ENCODE measurements at regions not wholly inside any gene's neighbourhood (a gene's known extent, or its start where the extent isn't known, plus 50 kb on each side); places are given as distances from the start of the nearest gene placed in this dataset.

DNA sequence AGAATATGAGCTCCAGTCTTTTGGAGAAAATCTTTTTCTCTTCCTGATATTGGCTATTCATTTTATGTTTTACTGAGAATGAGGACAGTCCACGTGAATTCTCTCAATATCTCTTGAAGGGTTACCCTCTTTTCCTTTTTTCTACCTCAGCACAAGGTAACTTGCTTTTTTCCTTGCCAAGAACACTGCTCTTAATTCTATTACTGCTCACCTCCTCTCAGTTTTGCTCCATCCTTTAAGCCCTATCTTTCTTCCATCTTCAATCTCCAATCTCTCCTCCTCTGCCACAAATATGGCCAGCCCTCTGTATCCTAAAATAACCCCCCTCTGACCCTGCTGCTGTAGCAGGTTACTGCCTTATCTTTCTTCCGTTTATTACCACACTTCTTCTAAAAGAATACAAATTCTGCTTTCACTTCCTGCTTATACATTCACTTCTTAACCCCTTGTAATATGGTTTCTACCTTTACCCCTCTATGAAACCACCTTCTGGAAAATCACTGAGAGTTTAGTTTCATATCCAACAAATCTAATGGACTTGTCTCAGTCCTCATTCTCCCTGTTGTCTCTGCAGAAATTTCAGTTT is 89.0 kb downstream of the NFKBIZ start:
- no peaks in the 10 kb centered on the region for H3K27me3 ChIP-seq (ENCODE audit: control insufficient read depth, insufficient read depth, low read length)
- ChIA-PET CTCF (no interaction called here), POLR2A (no interaction called here)
- H3K4me3 ChIP-seq (ENCODE audit: low read depth, low read length): no peak overlapping the region
- H3K36me3 ChIP-seq (ENCODE audit: control insufficient read depth, insufficient read depth, low read length): no peaks in the 10 kb centered on the region
- no peak for DNase-seq (ENCODE audit: low read depth)
- TF ChIP-seq, protein P1, sequence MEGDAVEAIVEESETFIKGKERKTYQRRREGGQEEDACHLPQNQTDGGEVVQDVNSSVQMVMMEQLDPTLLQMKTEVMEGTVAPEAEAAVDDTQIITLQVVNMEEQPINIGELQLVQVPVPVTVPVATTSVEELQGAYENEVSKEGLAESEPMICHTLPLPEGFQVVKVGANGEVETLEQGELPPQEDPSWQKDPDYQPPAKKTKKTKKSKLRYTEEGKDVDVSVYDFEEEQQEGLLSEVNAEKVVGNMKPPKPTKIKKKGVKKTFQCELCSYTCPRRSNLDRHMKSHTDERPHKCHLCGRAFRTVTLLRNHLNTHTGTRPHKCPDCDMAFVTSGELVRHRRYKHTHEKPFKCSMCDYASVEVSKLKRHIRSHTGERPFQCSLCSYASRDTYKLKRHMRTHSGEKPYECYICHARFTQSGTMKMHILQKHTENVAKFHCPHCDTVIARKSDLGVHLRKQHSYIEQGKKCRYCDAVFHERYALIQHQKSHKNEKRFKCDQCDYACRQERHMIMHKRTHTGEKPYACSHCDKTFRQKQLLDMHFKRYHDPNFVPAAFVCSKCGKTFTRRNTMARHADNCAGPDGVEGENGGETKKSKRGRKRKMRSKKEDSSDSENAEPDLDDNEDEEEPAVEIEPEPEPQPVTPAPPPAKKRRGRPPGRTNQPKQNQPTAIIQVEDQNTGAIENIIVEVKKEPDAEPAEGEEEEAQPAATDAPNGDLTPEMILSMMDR (IDR thresholded peaks at IDR 0.05; ENCODE audit: insufficient read depth, low read depth, low read length): no peak

- TF ChIP-seq, protein P1 (IDR thresholded peaks at IDR 0.05; ENCODE audit: insufficient read depth, low read depth, low read length): no peak
- no peak overlapping the region for H3K4me3 ChIP-seq (ENCODE audit: low read depth, low read length)
Observed at GRCh38 chr3:101939361-101940049, 90.2 kb downstream of the NFKBIZ start.

GRCh38 chr3:101940521-101941317 is 91.4 kb downstream of the NFKBIZ start:
- POLR2A ChIA-PET: interaction anchor here (0.6 kb wide), 1 partner anchor 38 kb away, joined by 4 read pairs; no protein-coding TSS in a partner anchor
- Histone ChIP-seq H3K36me3 (ENCODE audit: control insufficient read depth, insufficient read depth, low read length) (no peaks in the 10 kb centered on the region), H3K27me3 (ENCODE audit: control insufficient read depth, insufficient read depth, low read length) (no peaks in the 10 kb centered on the region), H3K4me3 (ENCODE audit: low read depth, low read length) (no peak overlapping the region)
- CTCF ChIA-PET: interaction anchor here (0.7 to 0.8 kb wide), 2 partner anchors 11 to 58 kb away, joined by 4 read pairs; no protein-coding TSS in a partner anchor
- TF ChIP-seq, protein P1 (IDR thresholded peaks at IDR 0.05; ENCODE audit: insufficient read depth, low read depth, low read length): no peak
- DNase-seq (ENCODE audit: low read depth): peak; percentile 87

More at GRCh38 chr3:101939361-101940049, 90.2 kb downstream of the NFKBIZ start:
- no peaks in the 10 kb centered on the region for H3K36me3 ChIP-seq (ENCODE audit: control insufficient read depth, insufficient read depth, low read length)
- no peak for DNase-seq (ENCODE audit: low read depth)
- ChIA-PET POLR2A (interaction anchor here (0.6 kb wide), 1 partner anchor 37 kb away, joined by 4 read pairs; no protein-coding TSS in a partner anchor), CTCF (interaction anchor here (0.7 kb wide), 1 partner anchor 12 kb away, joined by 4 read pairs; no protein-coding TSS in a partner anchor)
- no peaks in the 10 kb centered on the region for H3K27me3 ChIP-seq (ENCODE audit: control insufficient read depth, insufficient read depth, low read length)

DNA sequence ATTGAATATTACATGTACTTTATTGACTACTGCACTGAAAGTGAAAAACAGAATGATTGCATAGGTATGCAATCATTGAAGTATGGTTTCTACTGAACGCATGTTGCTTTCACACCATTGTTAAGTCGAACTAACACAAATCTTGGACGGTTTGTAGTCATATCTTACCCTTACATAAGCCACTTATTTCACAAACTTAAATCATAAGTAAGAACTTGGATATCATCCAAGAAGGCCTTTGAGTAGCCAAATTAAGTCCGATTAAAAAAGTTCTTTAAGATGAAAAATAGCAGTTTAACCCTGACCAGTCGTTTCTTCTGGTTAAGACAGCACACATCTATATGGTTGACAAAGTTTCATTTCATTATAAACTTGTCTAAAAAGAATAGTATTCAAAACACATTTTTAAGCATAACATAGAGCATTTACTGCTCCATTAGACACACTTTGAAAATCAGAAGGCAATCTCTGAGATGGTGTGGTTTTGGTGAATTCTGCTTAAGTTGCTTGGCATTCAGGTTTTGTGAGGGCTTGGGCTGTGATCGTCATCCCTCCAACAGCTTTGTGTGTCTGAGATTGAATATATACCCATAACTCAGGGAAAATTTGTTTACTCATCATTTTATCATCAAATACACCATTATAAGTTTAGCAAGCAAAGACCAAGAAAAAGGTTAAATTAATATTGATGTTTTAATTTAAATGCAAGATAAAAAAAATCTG is 92.2 kb downstream of the NFKBIZ start:
- ChIA-PET CTCF (no interaction called here), POLR2A (no interaction called here)
- DNase-seq (ENCODE audit: low read depth): no peak
- no peaks in the 10 kb centered on the region for H3K36me3 ChIP-seq (ENCODE audit: control insufficient read depth, insufficient read depth, low read length)
- TF ChIP-seq, protein P1 (IDR thresholded peaks at IDR 0.05; ENCODE audit: insufficient read depth, low read depth, low read length): no peak
- H3K4me3 ChIP-seq (ENCODE audit: low read depth, low read length): no peak overlapping the region
- no peaks in the 10 kb centered on the region for H3K27me3 ChIP-seq (ENCODE audit: control insufficient read depth, insufficient read depth, low read length)

Measured in BJ (cell line).